ENCODE measurements at regions not wholly inside any gene's neighbourhood (a gene's known extent, or its start where the extent isn't known, plus 50 kb on each side); places are given as distances from the start of the nearest gene placed in this dataset.

DNA sequence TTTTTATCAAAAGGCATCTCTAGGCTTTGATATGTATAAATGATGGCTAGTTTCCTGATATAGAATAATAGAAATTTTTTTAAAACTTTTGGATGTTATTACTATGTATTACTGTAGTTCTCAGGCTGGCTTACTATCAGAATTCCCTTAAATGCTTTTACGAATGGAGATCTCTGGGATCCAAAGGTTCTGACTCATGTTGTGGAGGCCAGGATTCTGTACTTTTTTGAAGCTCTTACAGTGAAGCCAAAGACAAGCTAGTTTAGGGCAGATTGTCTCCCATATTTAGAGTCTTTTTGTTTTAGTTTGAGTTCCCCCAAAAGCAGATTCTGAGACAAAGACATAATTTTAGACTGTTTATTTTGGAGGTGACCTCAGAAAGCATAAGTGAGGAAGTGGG is 265.9 kb upstream of the SESN3 start:
- TF ChIP-seq, protein P1, sequence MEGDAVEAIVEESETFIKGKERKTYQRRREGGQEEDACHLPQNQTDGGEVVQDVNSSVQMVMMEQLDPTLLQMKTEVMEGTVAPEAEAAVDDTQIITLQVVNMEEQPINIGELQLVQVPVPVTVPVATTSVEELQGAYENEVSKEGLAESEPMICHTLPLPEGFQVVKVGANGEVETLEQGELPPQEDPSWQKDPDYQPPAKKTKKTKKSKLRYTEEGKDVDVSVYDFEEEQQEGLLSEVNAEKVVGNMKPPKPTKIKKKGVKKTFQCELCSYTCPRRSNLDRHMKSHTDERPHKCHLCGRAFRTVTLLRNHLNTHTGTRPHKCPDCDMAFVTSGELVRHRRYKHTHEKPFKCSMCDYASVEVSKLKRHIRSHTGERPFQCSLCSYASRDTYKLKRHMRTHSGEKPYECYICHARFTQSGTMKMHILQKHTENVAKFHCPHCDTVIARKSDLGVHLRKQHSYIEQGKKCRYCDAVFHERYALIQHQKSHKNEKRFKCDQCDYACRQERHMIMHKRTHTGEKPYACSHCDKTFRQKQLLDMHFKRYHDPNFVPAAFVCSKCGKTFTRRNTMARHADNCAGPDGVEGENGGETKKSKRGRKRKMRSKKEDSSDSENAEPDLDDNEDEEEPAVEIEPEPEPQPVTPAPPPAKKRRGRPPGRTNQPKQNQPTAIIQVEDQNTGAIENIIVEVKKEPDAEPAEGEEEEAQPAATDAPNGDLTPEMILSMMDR (conservative IDR thresholded peaks at IDR 0.05), result no peak
- no peak for TF ChIP-seq ZFX (IDR thresholded peaks at IDR 0.05)
- H3K27ac ChIP-seq, result no peak overlapping the region

DNA sequence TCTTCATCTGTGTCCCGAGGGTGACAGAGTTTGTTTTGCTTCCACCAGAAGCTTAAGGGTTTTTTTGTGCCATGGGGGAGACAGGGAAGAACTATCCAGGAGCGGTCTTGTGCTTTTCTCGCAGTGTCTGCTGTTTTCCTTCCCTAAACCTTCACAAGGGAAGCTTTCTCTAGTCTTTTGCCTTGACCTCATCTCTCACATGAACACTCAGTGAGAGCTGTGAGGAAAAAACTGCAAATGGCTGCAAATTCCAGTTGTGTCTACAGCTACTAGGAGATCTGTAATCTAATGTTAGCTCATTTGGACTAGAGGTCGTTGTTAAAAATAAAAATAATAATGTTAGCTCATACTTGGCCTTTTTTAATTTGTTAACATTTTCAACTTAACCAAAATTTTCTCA is 264.7 kb upstream of the SESN3 start:
- TF ChIP-seq ZFX (IDR thresholded peaks at IDR 0.05), result no peak
- TF ChIP-seq, protein P1 (conservative IDR thresholded peaks at IDR 0.05), result no peak
- H3K27ac ChIP-seq, result no peak overlapping the region

DNA sequence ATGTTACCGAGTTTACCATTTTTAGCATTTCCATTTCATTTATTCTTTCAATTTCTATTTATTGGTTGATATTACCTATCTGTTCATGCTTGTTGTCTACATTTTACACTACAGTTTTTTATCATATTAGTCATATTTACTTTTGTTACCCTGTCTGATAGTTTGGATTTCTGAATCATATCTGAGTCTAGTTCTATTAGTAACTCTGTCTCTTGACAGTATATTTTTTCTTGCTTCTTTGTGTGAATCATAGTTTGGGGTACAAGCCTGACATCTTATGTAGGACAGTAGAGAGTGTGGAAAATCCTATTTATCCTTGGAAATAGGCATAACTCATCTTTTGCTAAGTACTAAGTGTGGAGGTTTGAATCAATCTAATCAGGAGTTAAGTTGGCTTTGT is 263.9 kb upstream of the SESN3 start:
- TF ChIP-seq, protein P1 (conservative IDR thresholded peaks at IDR 0.05), result no peak
- TF ChIP-seq ZFX (IDR thresholded peaks at IDR 0.05), result no peak
- no peak overlapping the region for H3K27ac ChIP-seq

DNA sequence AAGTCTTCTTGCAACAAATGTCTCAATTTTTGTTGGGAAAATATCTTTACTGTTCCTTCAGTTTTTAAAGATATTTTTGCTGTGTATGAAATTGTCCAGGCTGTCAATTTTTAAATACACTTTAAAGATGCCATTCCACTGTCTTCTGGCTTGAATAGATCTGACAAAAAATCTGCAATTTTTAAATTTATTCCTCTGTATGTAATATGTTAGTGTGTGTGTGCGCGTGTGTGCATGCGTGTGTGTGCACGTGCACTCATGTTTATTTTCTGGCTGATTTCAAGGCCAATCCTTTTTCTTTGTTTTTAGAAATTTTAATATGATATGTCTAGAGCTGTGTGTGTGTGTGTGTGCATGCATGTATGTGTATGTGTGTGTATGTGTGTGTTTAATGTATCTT is 263.2 kb upstream of the SESN3 start:
- H3K27ac ChIP-seq, result no peak overlapping the region
- TF ChIP-seq ZFX (IDR thresholded peaks at IDR 0.05), result no peak
- TF ChIP-seq, protein P1 (conservative IDR thresholded peaks at IDR 0.05), result no peak

DNA sequence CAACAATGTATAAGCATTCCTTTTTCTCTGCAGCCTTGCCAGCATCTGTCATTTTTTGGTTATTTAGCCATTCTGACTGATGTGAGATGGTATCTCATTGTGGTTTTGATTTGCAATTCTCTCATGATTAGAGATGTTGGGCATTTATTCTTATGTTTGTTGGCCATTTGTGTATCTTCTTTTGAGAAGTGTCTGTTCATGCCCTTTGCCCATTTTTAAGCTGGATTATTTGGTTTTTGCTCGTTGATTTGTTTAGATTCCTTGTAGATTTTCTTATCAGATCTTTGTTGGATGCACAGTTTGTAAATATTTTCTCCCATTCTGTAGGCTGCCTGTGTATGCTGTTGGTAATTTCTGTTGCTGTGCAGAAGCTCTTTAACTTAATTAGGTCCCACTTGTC is 259.6 kb upstream of the SESN3 start:
- TF ChIP-seq, protein P1 (conservative IDR thresholded peaks at IDR 0.05), result no peak
- H3K27ac ChIP-seq, result no peak overlapping the region

DNA sequence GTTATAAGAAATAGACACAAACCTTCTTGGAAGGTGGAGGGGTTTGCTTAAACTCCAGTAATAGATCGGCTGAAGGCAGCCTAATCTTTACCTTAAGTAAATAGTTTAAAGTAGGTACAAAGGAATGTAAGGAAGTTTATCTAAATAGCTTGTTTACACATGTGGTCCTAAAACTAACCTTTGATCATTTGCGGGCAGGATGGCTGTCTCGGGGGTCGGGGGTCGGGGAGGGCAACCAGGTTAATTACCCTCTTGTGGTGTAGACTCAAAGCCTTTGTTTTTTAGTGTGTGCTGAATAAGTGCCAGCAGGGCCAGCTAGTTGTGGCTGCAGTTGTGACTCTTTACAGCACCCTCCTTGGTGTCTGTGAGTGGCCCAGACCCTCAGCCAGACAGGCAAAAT is 256.9 kb upstream of the SESN3 start:
- TF ChIP-seq ZFX (IDR thresholded peaks at IDR 0.05), result no peak
- TF ChIP-seq, protein P1 (conservative IDR thresholded peaks at IDR 0.05), result no peak
- no peak overlapping the region for H3K27ac ChIP-seq

DNA sequence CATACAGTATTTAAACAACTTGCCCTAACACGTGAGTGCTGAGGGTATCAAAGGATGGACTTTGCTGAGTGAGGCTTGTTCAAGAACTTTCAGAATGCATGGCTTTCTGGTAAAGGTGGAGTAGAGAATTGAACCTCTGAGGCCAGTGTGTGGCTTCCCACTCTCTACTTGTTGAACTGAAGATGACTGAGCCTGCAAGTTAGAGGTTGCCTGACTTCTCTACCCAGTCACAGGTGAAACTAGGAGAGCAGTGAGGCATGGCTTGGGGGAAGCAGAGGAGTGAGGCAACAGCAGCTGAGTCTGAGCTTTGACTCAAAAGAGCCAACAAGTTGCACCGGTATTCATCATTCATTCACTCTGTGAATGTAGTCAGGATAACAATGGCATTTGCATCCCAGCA is 256.4 kb upstream of the SESN3 start:
- H3K27ac ChIP-seq, result no peak overlapping the region
- TF ChIP-seq, protein P1 (conservative IDR thresholded peaks at IDR 0.05), result no peak
- no peak for TF ChIP-seq ZFX (IDR thresholded peaks at IDR 0.05)

All from C4-2B (cell line).